ENCODE measurements at regions not wholly inside any gene's neighbourhood (a gene's known extent, or its start where the extent isn't known, plus 50 kb on each side); places are given as distances from the start of the nearest gene placed in this dataset.

GRCh38 chr13:44757671-44758070 is 181.5 kb upstream of the TSC22D1 start:
- ChIA-PET CTCF (no interaction called here), POLR2A (no interaction called here)

GRCh38 chr13:44756276-44756810 is 180.2 kb upstream of the TSC22D1 start:
- Histone ChIP-seq H3K4me1 (peaks cover 37% of the 10 kb centered on the region), H3K9me3 (no peaks in the 10 kb centered on the region), H3K4me3 (no peak overlapping the region), H3K4me2 (peak overlapping the region; percentile 41), H3K27ac (peak overlapping the region; percentile 29 to 79)
- FAIRE-seq (no peak), ATAC-seq (peak; percentile 34 to 45; a peak in 4 of 6 replicates), DNase-seq (ENCODE audit: low read depth in 1 of 2, low spot score in 1 of 2) (no peak)
- no peak for TF ChIP-seq HDAC2 (IDR thresholded peaks at IDR 0.05)
- TF ChIP-seq JUNB (IDR thresholded peaks at IDR 0.05): no peak
- no peak for TF ChIP-seq RARB (CRISPR knock-in tag; IDR thresholded peaks at IDR 0.05)
- no peak for TF ChIP-seq SREBF2 (IDR thresholded peaks at IDR 0.05)
- CTCF ChIA-PET: interaction anchor here (0.9 kb wide), 1 partner anchor 19 kb away, joined by 3 read pairs; no protein-coding TSS in a partner anchor
- WGBS (ENCODE audit: missing lambda C conversion rate): 35% methylated on average over 4 of the region's 4 CpGs
- POLR2A ChIA-PET: interaction anchor here (1.4 kb wide), 2 partner anchors 42 to 61 kb away, joined by 5 to 6 read pairs; no protein-coding TSS in a partner anchor

More at GRCh38 chr13:44757671-44758070, 181.5 kb upstream of the TSC22D1 start:
- H3K4me3 ChIP-seq: no peak overlapping the region
- 93% methylated on average over 3 of the region's 3 CpGs for WGBS (ENCODE audit: missing lambda C conversion rate)
- TF ChIP-seq E2F6 (IDR thresholded peaks at IDR 0.05; ENCODE audit: borderline replicate concordance, low read depth): no peak
- no peak for TF ChIP-seq USF2 (IDR thresholded peaks at IDR 0.05)
- TF ChIP-seq RARB (CRISPR knock-in tag; IDR thresholded peaks at IDR 0.05): no peak
- TF ChIP-seq ZFP36 (IDR thresholded peaks at IDR 0.05; ENCODE audit: borderline replicate concordance, partially characterized antibody): no peak
- no peak for TF ChIP-seq HDAC2 (IDR thresholded peaks at IDR 0.05)
- TF ChIP-seq MAZ (IDR thresholded peaks at IDR 0.05; ENCODE audit: borderline replicate concordance, low read depth, low read length): no peak
- no peak for TF ChIP-seq HOXA7 (CRISPR knock-in tag; IDR thresholded peaks at IDR 0.05)
- TF ChIP-seq SMC3 (IDR thresholded peaks at IDR 0.05): no peak
- TF ChIP-seq KDM1A (IDR thresholded peaks at IDR 0.05; ENCODE audit: low read depth): no peak
- no peak for TF ChIP-seq POLR2A (IDR thresholded peaks at IDR 0.05; ENCODE audit: low read length)
- no peak for TF ChIP-seq CTCF (IDR thresholded peaks at IDR 0.05)
- no peak for TF ChIP-seq MAX (IDR thresholded peaks at IDR 0.05)
- TF ChIP-seq BCL3 (IDR thresholded peaks at IDR 0.05): no peak
- TF ChIP-seq NPAS2 (CRISPR knock-in tag; IDR thresholded peaks at IDR 0.05; ENCODE audit: borderline replicate concordance): no peak
- no peak for TF ChIP-seq EHF (CRISPR knock-in tag; IDR thresholded peaks at IDR 0.05)
- no peak for TF ChIP-seq CBX8 (IDR thresholded peaks at IDR 0.05)
- H3K27ac ChIP-seq: peak overlapping the region in 1 of 2 experiments; percentile 79; a peak in 3 of 6 replicates
- ATAC-seq: no peak
- no peak overlapping the region for H3K4me2 ChIP-seq
- H3K9me3 ChIP-seq: no peaks in the 10 kb centered on the region
- no peak for DNase-seq (ENCODE audit: low read depth in 1 of 2, low spot score in 1 of 2)
- no peak for FAIRE-seq
- peaks cover 37% of the 10 kb centered on the region for H3K4me1 ChIP-seq

GRCh38 chr13:44755872-44756271 is 179.7 kb upstream of the TSC22D1 start:
- ATAC-seq (peak in 1 of 2 experiments; percentile 36; a peak in 3 of 6 replicates), DNase-seq (ENCODE audit: low read depth in 1 of 2, low spot score in 1 of 2) (no peak), FAIRE-seq (no peak)
- Histone ChIP-seq H3K4me2 (peak overlapping the region; percentile 41), H3K4me1 (peaks cover 37% of the 10 kb centered on the region), H3K4me3 (no peak overlapping the region), H3K27ac (peak overlapping the region; percentile 29 to 79; a peak in 5 of 6 replicates), H3K9me3 (no peaks in the 10 kb centered on the region)
- POLR2A ChIA-PET: interaction anchor here (0.5 to 1.4 kb wide), 3 partner anchors 42 to 186 kb away, joined by 4 to 6 read pairs (median 5); no protein-coding TSS in a partner anchor
- 69% methylated on average over 6 of the region's 6 CpGs for WGBS (ENCODE audit: missing lambda C conversion rate)
- CTCF ChIA-PET: no interaction called here
- TF ChIP-seq POLR2AphosphoS2 (conservative IDR thresholded peaks at IDR 0.05; ENCODE audit: low read length): no peak
- TF ChIP-seq HDAC2 (IDR thresholded peaks at IDR 0.05): no peak
- TF ChIP-seq MAX (IDR thresholded peaks at IDR 0.05): no peak
- no peak for TF ChIP-seq FOSL2 (IDR thresholded peaks at IDR 0.05)
- no peak for TF ChIP-seq FOSL2 (CRISPR knock-in tag; IDR thresholded peaks at IDR 0.05)
- TF ChIP-seq RFX5 (IDR thresholded peaks at IDR 0.05): no peak
- no peak for TF ChIP-seq HOXB5 (CRISPR knock-in tag; IDR thresholded peaks at IDR 0.05)
- no peak for TF ChIP-seq NFE2L2 (conservative IDR thresholded peaks at IDR 0.05; ENCODE audit: low read length)
- TF ChIP-seq USF2 (IDR thresholded peaks at IDR 0.05): no peak
- TF ChIP-seq MYC (IDR thresholded peaks at IDR 0.05; ENCODE audit: borderline replicate concordance, low read length): no peak
